ENCODE measurements at regions not wholly inside any gene's neighbourhood (a gene's known extent, or its start where the extent isn't known, plus 50 kb on each side); places are given as distances from the start of the nearest gene placed in this dataset.

DNA sequence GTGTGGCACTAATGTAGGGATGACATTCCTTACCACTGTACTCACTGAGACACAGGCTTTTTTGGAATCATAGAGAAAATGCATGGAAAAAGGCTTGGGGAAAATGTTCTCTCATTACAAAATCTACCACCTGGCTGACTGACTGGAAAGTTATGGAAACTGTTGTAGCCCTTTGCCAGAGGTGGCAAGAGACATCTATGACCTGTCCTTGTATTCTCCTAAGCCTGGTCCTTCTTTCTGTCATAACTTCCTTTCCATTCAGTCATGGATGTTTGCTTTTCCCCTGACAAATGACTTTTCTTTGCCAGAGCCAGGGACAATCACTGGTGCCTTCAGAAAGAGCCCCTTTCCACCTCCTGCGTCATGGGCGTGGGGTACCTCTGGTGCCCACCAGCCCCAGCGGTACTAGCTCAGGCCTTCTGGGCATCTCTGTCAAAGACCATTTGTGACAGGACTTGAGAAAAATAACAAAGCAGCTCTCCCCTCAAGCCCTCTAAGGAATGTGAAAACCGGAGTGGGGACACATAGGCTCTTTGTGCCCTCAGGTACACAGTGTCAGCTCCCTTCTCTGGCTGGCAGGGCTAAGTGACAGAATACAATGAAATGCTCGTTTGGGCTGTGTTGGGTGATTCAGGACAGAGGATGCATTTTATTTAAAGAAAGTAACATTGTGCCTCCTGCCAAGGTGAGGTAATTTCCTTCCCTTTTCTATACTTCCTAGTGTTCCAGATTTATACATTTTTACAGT, 381.1 kb upstream of the RASGRP1 start:
- no peaks in the 10 kb centered on the region for H3K27me3 ChIP-seq (ENCODE audit: control insufficient read depth, insufficient read depth, low read length)
- no peak overlapping the region for H3K4me3 ChIP-seq (ENCODE audit: low read depth, low read length)
- no peaks in the 10 kb centered on the region for H3K36me3 ChIP-seq (ENCODE audit: control insufficient read depth, insufficient read depth, low read length)
- DNase-seq (ENCODE audit: low read depth): no peak
- TF ChIP-seq, protein P1, sequence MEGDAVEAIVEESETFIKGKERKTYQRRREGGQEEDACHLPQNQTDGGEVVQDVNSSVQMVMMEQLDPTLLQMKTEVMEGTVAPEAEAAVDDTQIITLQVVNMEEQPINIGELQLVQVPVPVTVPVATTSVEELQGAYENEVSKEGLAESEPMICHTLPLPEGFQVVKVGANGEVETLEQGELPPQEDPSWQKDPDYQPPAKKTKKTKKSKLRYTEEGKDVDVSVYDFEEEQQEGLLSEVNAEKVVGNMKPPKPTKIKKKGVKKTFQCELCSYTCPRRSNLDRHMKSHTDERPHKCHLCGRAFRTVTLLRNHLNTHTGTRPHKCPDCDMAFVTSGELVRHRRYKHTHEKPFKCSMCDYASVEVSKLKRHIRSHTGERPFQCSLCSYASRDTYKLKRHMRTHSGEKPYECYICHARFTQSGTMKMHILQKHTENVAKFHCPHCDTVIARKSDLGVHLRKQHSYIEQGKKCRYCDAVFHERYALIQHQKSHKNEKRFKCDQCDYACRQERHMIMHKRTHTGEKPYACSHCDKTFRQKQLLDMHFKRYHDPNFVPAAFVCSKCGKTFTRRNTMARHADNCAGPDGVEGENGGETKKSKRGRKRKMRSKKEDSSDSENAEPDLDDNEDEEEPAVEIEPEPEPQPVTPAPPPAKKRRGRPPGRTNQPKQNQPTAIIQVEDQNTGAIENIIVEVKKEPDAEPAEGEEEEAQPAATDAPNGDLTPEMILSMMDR (IDR thresholded peaks at IDR 0.05; ENCODE audit: insufficient read depth, low read length, poor library complexity, severe bottlenecking): no peak

DNA sequence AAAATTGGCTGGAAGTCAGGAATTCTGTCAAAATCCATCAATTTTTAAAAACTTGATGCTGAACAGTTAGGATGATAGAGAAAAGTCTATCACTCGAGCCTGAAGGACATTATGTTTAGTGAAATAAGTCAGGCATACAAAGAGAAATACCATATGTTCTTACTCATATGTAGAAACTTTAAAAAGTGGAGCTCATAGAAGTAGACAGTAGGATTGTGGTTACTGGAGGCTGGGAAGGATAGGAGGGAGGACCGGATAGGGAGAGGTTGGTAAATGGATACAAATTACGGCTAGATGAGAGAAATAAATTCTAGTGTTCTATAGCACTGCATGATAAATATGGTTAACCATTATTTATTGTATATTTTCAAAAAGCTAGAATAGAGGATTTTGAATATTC, 389.5 kb upstream of the RASGRP1 start:
- H3K36me3 ChIP-seq (ENCODE audit: control insufficient read depth, insufficient read depth, low read length): no peaks in the 10 kb centered on the region
- TF ChIP-seq, protein P1 (IDR thresholded peaks at IDR 0.05; ENCODE audit: insufficient read depth, low read length, poor library complexity, severe bottlenecking): no peak
- no peaks in the 10 kb centered on the region for H3K27me3 ChIP-seq (ENCODE audit: control insufficient read depth, insufficient read depth, low read length)
- DNase-seq (ENCODE audit: low read depth): no peak
- no peak overlapping the region for H3K4me3 ChIP-seq (ENCODE audit: low read depth, low read length)

DNA sequence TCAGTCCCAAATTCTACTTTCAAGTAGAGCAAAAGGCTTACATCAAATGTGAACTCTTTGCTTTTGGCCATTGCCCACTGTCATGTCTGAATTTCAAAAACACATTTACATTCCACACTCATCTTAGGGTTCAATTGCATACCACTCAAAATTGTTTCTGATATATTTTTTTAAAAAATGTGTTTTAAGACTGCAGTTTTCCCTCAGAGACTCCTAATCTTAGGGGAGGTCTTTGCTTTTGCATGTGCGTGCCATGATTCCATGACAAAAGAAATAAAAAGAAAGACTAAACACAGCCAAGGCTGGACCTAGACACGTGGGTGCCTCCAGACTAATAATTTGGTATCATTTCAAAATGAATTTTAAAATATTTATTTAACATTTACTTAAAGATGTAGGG, 396.8 kb upstream of the RASGRP1 start:
- Histone ChIP-seq H3K4me3 (ENCODE audit: low read depth, low read length) (no peak overlapping the region), H3K36me3 (ENCODE audit: control insufficient read depth, insufficient read depth, low read length) (no peaks in the 10 kb centered on the region), H3K27me3 (ENCODE audit: control insufficient read depth, insufficient read depth, low read length) (no peaks in the 10 kb centered on the region)
- TF ChIP-seq, protein P1 (IDR thresholded peaks at IDR 0.05; ENCODE audit: insufficient read depth, low read length, poor library complexity, severe bottlenecking): no peak
- DNase-seq (ENCODE audit: low read depth): no peak

DNA sequence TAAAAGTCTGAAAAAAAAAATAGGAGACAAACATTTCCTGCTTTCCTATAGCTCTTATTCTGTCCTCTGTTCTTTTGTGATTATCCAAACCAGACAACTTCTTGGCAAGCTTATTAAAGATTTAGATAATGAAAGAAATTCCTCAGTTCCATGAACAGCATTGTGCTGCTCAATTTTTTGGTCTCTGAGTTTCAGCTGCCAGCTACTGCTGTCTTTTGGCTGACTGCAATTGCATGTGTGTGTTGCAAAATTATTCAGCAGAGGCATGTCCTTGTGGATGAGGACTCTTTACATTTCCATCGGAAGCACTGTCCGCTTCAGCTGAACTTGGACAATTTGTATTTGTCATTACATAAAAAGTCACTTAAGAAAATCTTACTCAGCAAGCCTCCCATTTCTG, 397.3 kb upstream of the RASGRP1 start:
- Histone ChIP-seq H3K36me3 (ENCODE audit: control insufficient read depth, insufficient read depth, low read length) (no peaks in the 10 kb centered on the region), H3K27me3 (ENCODE audit: control insufficient read depth, insufficient read depth, low read length) (no peaks in the 10 kb centered on the region), H3K4me3 (ENCODE audit: low read depth, low read length) (no peak overlapping the region)
- DNase-seq (ENCODE audit: low read depth): no peak
- TF ChIP-seq, protein P1 (IDR thresholded peaks at IDR 0.05; ENCODE audit: insufficient read depth, low read length, poor library complexity, severe bottlenecking): no peak

DNA sequence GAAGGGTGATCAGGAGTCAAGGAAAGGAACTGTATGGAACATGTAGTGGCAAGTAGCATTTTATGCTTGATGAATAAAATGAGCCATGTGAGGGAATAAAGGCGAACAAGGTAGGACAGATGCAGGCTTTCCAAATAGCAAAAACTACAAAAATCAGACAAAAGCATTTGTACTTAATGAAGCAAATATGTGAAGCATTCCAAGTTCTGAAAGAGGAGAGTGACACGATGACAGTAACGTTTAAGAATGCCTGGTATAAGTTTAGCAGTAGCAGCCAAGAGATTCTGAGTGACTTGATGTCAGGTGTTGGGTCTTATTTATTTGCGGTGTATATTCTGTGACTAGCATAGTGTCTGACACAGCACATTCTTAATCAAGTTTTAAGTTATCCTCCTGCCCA, 408.2 kb upstream of the RASGRP1 start:
- Histone ChIP-seq H3K27me3 (ENCODE audit: control insufficient read depth, insufficient read depth, low read length) (no peaks in the 10 kb centered on the region), H3K36me3 (ENCODE audit: control insufficient read depth, insufficient read depth, low read length) (no peaks in the 10 kb centered on the region), H3K4me3 (ENCODE audit: low read depth, low read length) (no peak overlapping the region)
- no peak for DNase-seq (ENCODE audit: low read depth)
- TF ChIP-seq, protein P1 (IDR thresholded peaks at IDR 0.05; ENCODE audit: insufficient read depth, low read length, poor library complexity, severe bottlenecking): no peak

All from kidney epithelial cell (primary cell).